Thymus (tissue), 11 donors: ENCODE measurements at regions not wholly inside any gene's neighbourhood (a gene's known extent, or its start where the extent isn't known, plus 50 kb on each side); places are given as distances from the start of the nearest gene placed in this dataset.

Experiments
- DNase-seq, 9 donors: peaks; one replicate each; pipeline ENCODE4 v3.0.0-alpha.2; 2013; ENCODE audit warnings: low spot score in 9 of 9, low read depth in 6 of 9, missing footprints in 1 of 9
- H3K27ac ChIP-seq, 2 donors: one replicate each; pipeline ENCODE4 v1.5.1; 2013; ENCODE audit warnings: control low read depth in 1 of 2, low read depth in 1 of 2, low read length in 1 of 2, mild to moderate bottlenecking in 1 of 2, moderate library complexity in 1 of 2
- H3K27me3 ChIP-seq, 2 donors: one replicate each; pipeline ENCODE4 v1.5.1; 2013; ENCODE audit warnings: low read length in 1 of 2; ENCODE audit not compliant: control insufficient read depth in 2 of 2, insufficient read depth in 1 of 2
- H3K36me3 ChIP-seq, 2 donors: one replicate each; pipeline ENCODE4 v1.5.1; 2013; ENCODE audit warnings: low read length in 1 of 2, mild to moderate bottlenecking in 1 of 2, moderate library complexity in 1 of 2; ENCODE audit not compliant: control insufficient read depth in 2 of 2, insufficient read depth in 2 of 2
- H3K4me1 ChIP-seq, 2 donors: one replicate each; pipeline ENCODE4 v1.5.1; 2013; ENCODE audit warnings: low read length in 2 of 2; ENCODE audit not compliant: control insufficient read depth in 2 of 2, insufficient read depth in 2 of 2
- H3K4me3 ChIP-seq, 2 donors: one replicate each; pipeline ENCODE4 v1.5.1; 2013; ENCODE audit warnings: low read length in 2 of 2, control low read depth in 1 of 2, mild to moderate bottlenecking in 1 of 2
- H3K9me3 ChIP-seq, 2 donors: one replicate each; pipeline ENCODE4 v1.5.1; 2013; ENCODE audit warnings: low read length in 1 of 2, mild to moderate bottlenecking in 1 of 2; ENCODE audit not compliant: control insufficient read depth in 2 of 2, insufficient read depth in 1 of 2
- WGBS: extraction: QIAGEN DNeasy Blood & Tissue Kit; methylation state at CpG from one replicate; pipeline ENCODE4 v1.1.7; 2013; 5-methylcytosine and 5-hydroxymethylcytosine counted together
- donor health status: healthy.

DNA sequence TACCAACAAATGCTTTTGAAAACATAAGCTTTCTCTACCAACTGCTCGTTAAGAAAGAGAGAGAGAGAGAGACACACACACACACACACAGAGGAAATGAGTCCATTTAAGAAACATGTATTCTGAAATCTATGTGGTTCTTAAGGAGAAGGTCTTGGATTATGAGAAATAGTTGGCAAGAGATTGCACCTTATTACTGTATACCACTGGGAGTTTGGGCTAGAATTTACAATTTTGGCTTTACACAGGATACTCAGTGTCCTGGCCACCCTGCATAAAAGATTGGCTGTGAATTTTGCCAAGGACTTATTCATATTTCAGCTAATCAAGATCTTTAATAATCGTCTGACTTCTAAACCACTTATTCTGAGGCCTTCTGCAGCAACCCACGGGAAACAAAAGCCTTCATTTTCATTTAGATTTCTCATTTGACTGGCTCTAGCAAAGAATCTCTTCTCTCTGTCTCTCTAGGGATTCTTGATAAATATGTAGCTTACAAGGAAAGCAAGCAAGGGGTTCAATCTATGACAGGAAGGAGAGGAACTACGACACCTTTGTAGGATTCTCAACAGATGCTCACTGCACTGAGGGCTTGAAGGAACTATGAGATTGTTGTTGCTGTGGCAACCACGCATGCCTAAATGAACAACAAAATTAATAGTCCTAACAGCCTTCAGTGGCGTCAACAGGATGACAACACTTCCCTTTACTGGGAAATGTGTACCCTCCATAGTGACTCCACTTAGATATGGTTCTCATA lies 75.3 kb upstream of the GNAO1 start:
- Histone ChIP-seq H3K27ac (no peak overlapping the region), H3K27me3 (peaks cover 0 to 2% of the 10 kb centered on the region in 2 donors), H3K36me3 (no peaks in the 10 kb centered on the region), H3K9me3 (no peaks in the 10 kb centered on the region), H3K4me3 (no peak overlapping the region), H3K4me1 (no peaks in the 10 kb centered on the region)
- DNase-seq: no peak
- WGBS: 69% methylated on average over 6 of the region's 6 CpGs

DNA sequence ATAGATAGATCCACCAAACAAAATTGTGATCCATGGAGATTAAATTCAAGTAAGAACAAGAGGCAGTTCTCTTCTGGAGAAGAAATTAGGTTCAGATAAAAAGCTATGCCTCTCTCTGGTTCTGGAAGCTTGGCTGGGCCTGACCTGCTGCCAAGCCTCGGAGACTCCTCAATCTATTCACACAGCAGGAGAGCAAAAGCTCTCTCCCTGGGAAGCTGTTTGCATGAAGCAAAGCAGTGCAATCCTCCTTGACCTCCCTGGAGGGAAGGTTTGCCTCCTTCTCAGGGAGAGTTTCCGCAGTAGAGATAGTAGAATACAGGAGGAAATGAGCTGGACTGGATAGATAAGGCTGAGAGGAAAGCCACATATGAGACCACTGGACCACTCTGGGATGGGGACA lies 78.1 kb upstream of the GNAO1 start:
- H3K36me3 ChIP-seq: no peaks in the 10 kb centered on the region
- WGBS: 74% methylated on average over 2 of the region's 2 CpGs
- no peaks in the 10 kb centered on the region for H3K9me3 ChIP-seq

DNA sequence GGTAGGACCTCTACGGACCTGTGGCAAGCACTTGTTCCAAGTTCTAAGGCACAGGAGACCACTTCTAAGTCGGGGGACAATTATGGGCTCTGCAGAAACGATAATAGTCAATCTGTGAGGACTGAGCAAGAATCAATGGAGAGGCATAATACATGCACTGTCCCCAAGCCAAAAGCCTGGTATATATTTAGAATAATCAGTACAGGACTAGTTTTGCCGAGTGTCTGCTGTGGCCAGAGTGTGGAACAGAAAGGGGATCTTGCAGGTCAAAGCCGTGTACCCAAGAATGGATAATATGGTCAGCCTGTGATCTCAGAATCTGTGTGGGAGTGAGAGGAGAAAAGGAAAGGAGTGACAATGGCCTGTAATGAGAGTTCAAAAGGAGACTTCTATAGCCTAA lies 80.2 kb upstream of the GNAO1 start:
- Histone ChIP-seq H3K9me3 (no peaks in the 10 kb centered on the region), H3K4me1 (no peaks in the 10 kb centered on the region), H3K27ac (no peak overlapping the region), H3K4me3 (no peak overlapping the region), H3K36me3 (no peaks in the 10 kb centered on the region), H3K27me3 (no peaks in the 10 kb centered on the region)
- WGBS: 75% methylated on average over 5 of the region's 5 CpGs
- no peak for DNase-seq

More for the DNA sequence above, 78.1 kb upstream of the GNAO1 start:
- no peak overlapping the region for H3K27ac ChIP-seq
- H3K4me1 ChIP-seq: no peaks in the 10 kb centered on the region
- no peak for DNase-seq
- no peak overlapping the region for H3K4me3 ChIP-seq
- H3K27me3 ChIP-seq: peaks cover 0 to 2% of the 10 kb centered on the region in 2 donors

DNA sequence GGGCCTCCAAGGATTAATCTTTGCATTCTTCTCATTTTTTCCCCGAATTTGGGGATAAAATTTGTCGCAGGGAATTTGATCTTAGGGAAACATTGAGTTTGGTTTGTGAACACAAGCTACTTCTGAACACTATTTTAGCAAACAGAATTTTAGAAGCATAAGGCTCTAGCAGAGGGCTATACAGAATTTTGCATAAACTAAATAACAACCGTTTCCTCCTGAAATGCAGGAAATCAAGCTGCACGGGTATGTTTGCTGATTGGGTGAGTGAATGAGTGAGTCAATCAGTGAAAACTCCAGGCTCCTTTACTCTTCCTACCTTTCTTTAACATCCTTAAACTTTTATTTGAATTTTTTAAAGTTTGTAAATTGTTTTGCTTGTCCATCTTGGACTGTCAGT lies 81.3 kb upstream of the GNAO1 start:
- H3K27ac ChIP-seq: no peak overlapping the region
- no peaks in the 10 kb centered on the region for H3K4me1 ChIP-seq
- H3K4me3 ChIP-seq: no peak overlapping the region
- H3K27me3 ChIP-seq: no peaks in the 10 kb centered on the region
- DNase-seq: no peak
- no peaks in the 10 kb centered on the region for H3K9me3 ChIP-seq
- 67% methylated on average over 4 of the region's 4 CpGs for WGBS
- no peaks in the 10 kb centered on the region for H3K36me3 ChIP-seq

DNA sequence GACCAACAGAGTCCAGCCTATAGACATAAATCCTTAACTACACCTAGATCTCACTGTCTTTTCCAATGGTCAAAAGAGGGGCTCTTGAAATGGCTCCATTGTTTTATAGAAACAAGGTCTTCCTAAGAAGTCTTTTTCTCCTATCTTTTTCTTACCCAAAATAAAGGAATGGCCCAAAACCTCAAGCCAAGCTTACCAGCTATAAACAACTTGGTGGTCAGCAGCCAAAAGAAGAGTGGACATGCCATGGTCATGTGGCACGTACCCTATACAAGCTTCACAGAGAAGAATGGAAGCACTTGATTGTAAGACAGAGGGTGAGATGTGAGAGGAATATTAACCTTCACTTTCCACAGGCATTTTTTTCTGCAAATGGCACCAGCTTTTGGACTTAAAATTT lies 82.1 kb upstream of the GNAO1 start:
- no peaks in the 10 kb centered on the region for H3K36me3 ChIP-seq
- H3K27me3 ChIP-seq: no peaks in the 10 kb centered on the region
- DNase-seq: no peak
- no peaks in the 10 kb centered on the region for H3K4me1 ChIP-seq
- 98% methylated on average over 1 of the region's 1 CpG for WGBS
- no peaks in the 10 kb centered on the region for H3K9me3 ChIP-seq
- no peak overlapping the region for H3K27ac ChIP-seq
- H3K4me3 ChIP-seq: no peak overlapping the region

DNA sequence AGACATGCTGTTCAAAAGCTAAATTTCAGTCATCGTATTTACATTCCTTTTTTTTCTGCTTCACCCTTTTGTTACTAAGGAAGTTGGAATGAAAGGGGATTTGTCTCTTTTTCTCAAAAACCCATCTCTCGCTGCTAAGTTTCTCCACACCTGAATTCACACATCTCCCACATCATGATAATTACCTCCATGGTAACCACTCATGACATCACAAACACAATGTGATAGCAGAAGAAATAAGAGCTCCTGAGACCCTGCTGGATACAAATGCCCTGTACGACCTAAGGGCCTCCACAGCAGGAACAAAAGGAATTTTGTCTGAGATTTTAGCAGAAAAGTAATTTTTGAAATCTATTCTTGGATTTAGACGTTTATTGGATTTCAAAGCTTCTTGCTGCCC lies 82.6 kb upstream of the GNAO1 start:
- no peak for DNase-seq
- no peaks in the 10 kb centered on the region for H3K36me3 ChIP-seq
- H3K9me3 ChIP-seq: no peaks in the 10 kb centered on the region
- H3K4me1 ChIP-seq: no peaks in the 10 kb centered on the region
- H3K27me3 ChIP-seq: no peaks in the 10 kb centered on the region
- no peak overlapping the region for H3K4me3 ChIP-seq
- H3K27ac ChIP-seq: no peak overlapping the region
- WGBS: 67% methylated on average over 4 of the region's 4 CpGs

DNA sequence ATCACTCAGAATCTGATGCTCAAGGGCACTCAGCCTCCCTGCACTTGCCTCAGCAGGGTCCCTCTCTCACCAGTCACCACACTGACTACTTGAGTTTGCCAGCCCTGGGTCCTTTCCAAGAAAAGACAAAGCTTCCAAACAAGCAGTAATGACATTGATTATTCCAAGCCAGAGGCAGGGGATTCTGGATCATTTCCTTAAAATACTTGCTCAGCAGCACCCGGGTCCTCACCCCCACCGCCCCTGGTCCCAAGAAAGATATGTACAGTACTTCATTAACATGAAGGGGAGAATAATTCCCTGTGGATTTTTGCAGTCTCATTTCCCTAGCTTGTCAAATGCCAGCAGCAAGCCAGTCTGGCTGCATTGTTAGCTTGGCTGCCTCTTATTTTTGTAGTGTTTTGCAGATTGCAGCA lies 83.2 kb upstream of the GNAO1 start:
- H3K4me3 ChIP-seq: no peak overlapping the region
- H3K4me1 ChIP-seq: no peaks in the 10 kb centered on the region
- H3K36me3 ChIP-seq: no peaks in the 10 kb centered on the region
- H3K9me3 ChIP-seq: no peaks in the 10 kb centered on the region
- no peaks in the 10 kb centered on the region for H3K27me3 ChIP-seq
- 65% methylated on average over 2 of the region's 2 CpGs for WGBS
- no peak for DNase-seq
- H3K27ac ChIP-seq: no peak overlapping the region

DNA sequence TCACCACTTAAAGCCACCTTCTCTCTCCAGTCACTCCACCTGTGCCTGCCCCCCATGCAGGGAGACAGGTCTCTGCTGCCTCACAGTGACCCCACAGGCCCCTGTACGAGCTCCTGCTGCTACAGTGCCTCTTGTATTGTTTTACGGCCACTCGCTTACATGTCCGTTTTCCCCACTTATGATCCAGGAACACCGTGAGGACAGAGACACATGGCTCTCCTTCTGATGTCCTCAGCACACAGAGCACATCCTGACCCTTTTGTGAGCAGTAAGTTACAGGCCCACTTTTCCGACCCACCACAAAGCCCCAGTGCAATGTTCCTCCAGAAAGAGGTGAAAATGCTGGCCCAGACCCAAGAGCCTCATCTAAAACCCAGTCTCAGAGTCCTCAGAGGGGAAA lies 84.8 kb upstream of the GNAO1 start:
- no peaks in the 10 kb centered on the region for H3K36me3 ChIP-seq
- H3K9me3 ChIP-seq: no peaks in the 10 kb centered on the region
- no peak for DNase-seq
- H3K27ac ChIP-seq: no peak overlapping the region
- 93% methylated on average over 6 of the region's 6 CpGs for WGBS
- no peaks in the 10 kb centered on the region for H3K4me1 ChIP-seq
- no peaks in the 10 kb centered on the region for H3K27me3 ChIP-seq
- no peak overlapping the region for H3K4me3 ChIP-seq

DNA sequence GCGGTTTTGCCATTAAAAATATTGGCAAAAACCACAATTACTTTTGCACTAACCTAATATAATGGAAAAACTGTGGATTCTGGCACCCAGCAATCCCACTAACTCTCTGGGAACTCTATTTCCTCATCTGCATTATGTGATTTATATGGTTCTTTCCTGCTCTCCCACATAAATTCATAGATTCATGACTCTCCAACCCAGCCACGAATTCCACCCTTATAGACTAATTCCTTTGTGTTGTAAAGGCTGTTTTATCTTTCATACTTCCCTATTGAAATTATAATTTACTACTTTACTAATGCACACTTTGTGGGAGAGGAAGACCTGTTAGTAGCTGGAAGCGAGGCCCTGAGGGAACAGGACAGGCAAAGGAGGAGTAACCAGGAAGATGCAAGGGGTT lies 88.4 kb upstream of the GNAO1 start:
- DNase-seq: no peak
- Histone ChIP-seq H3K4me3 (no peak overlapping the region), H3K27me3 (no peaks in the 10 kb centered on the region), H3K9me3 (no peaks in the 10 kb centered on the region), H3K4me1 (no peaks in the 10 kb centered on the region), H3K27ac (no peak overlapping the region), H3K36me3 (no peaks in the 10 kb centered on the region)
- 67% methylated on average over 3 of the region's 3 CpGs for WGBS
